ENCODE measurements at regions not wholly inside any gene's neighbourhood (a gene's known extent, or its start where the extent isn't known, plus 50 kb on each side); places are given as distances from the start of the nearest gene placed in this dataset.

- TF ChIP-seq CTCF (IDR thresholded peaks at IDR 0.05; ENCODE audit: insufficient read depth, low read length, missing control alignments): no peak
- DNase-seq (ENCODE audit: low read depth, low spot score): no peak
- no peak overlapping the region for H3K4me3 ChIP-seq (ENCODE audit: low read depth, low read length)
- ChIA-PET CTCF (interaction anchor here (1.1 to 3.6 kb wide), 3 partner anchors 19 to 75 kb away, joined by 3 to 27 read pairs (median 4); no protein-coding TSS in a partner anchor), POLR2A (interaction anchor here (2.2 kb wide), 1 partner anchor 120 kb away, joined by 10 read pairs; the partner anchor contains the start of gene YWHAQ)
Measured at GRCh38 chr2:9750224-9751215, 92.8 kb upstream of the TAF1B start.

GRCh38 chr2:9751831-9752230, 91.4 kb upstream of the TAF1B start:
- no peak overlapping the region for H3K4me3 ChIP-seq (ENCODE audit: low read depth, low read length)
- ChIA-PET CTCF (interaction anchor here (10.9 kb wide), 1 partner anchor 19 kb away, joined by 180 read pairs; no protein-coding TSS in a partner anchor), POLR2A (interaction anchor here (1.5 to 2.2 kb wide), 2 partner anchors 11 to 121 kb away, joined by 3 to 10 read pairs; partner anchors contain the start of gene YWHAQ)
- no peak for TF ChIP-seq CTCF (IDR thresholded peaks at IDR 0.05; ENCODE audit: insufficient read depth, low read length, missing control alignments)
- DNase-seq (ENCODE audit: low read depth, low spot score): no peak

- no peak for DNase-seq (ENCODE audit: low read depth, low spot score)
- ChIA-PET POLR2A (interaction anchor here (0.7 to 2.2 kb wide), 8 partner anchors 8 to 123 kb away, joined by 3 to 10 read pairs (median 3); partner anchors contain the start of gene YWHAQ), CTCF (interaction anchor here (10.9 kb wide), 1 partner anchor 18 kb away, joined by 180 read pairs; no protein-coding TSS in a partner anchor)
- peak overlapping the region; percentile 33 for H3K4me3 ChIP-seq (ENCODE audit: low read depth, low read length)
- TF ChIP-seq CTCF (IDR thresholded peaks at IDR 0.05; ENCODE audit: insufficient read depth, low read length, missing control alignments): no peak
Measured at GRCh38 chr2:9752441-9753275, 90.6 kb upstream of the TAF1B start.

GRCh38 chr2:9753276-9753600, 90.0 kb upstream of the TAF1B start:
- H3K4me3 ChIP-seq (ENCODE audit: low read depth, low read length): peak overlapping the region; percentile 33
- no peak for TF ChIP-seq CTCF (IDR thresholded peaks at IDR 0.05; ENCODE audit: insufficient read depth, low read length, missing control alignments)
- DNase-seq (ENCODE audit: low read depth, low spot score): peak; percentile 76
- ChIA-PET POLR2A (interaction anchor here (0.7 to 2.2 kb wide), 7 partner anchors 8 to 124 kb away, joined by 3 to 10 read pairs (median 3); partner anchors contain the start of gene YWHAQ), CTCF (interaction anchor here (10.9 kb wide), 1 partner anchor 17 kb away, joined by 180 read pairs; no protein-coding TSS in a partner anchor)

GRCh38 chr2:9753665-9754531, 89.4 kb upstream of the TAF1B start:
- H3K4me3 ChIP-seq (ENCODE audit: low read depth, low read length): no peak overlapping the region
- DNase-seq (ENCODE audit: low read depth, low spot score): no peak
- ChIA-PET CTCF (interaction anchor here (1.4 to 10.9 kb wide), 2 partner anchors 17 to 45 kb away, joined by 3 to 180 read pairs; no protein-coding TSS in a partner anchor), POLR2A (interaction anchor here (0.7 to 1.5 kb wide), 3 partner anchors 13 to 27 kb away, joined by 3 read pairs; no protein-coding TSS in a partner anchor)
- TF ChIP-seq CTCF (IDR thresholded peaks at IDR 0.05; ENCODE audit: insufficient read depth, low read length, missing control alignments): no peak

All from AG04449 (cell line).